GM18861 (cell line): ENCODE measurements at regions not wholly inside any gene's neighbourhood (a gene's known extent, or its start where the extent isn't known, plus 50 kb on each side); places are given as distances from the start of the nearest gene placed in this dataset.

Experiments used
- ATAC-seq: cut with Tn5 transposase; IDR thresholded peaks from one replicate; pipeline ENCODE4 v1.9.1; 2021; ENCODE audit not compliant: unreplicated experiment

DNA sequence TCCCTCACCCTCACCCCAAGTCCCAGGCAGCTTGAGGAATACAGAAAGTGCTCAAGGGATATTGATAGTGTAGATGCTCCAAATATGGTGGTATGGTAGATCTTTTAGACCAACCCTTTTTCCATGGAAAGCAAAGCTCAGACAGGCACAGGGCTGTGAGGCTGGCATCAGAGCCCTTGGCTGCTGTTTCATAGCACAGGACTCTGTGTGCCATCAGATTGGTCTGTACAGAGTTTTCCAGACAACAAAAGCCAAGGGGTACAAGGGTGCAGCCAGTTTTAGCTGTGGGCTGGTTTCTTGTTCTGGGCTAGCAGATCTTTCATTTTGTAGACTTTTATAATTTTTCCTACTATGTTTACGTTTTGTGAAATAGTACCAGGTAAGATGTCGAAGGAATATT is 296.9 kb upstream of the TNP1 start:
- no peak for ATAC-seq

DNA sequence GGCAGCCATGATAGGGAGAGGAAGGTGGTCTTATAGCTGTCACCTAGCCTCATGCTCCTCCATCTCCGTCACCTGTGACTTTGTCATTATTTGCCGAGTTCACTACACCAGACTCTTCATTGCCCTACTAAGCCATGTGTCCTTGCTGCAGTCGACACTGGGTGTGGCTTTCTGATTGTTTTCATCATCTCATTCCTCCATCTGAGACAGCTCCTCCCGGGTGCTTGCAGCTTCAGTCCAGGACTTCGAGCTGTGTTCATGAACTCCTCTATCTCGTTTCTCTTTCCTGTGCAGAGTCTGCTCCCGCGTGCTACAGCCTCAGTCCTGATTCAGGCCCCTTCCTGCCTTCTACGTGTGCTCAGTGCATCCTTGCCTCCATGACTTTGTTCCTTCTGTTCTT is 295.1 kb upstream of the TNP1 start:
- ATAC-seq: no peak

DNA sequence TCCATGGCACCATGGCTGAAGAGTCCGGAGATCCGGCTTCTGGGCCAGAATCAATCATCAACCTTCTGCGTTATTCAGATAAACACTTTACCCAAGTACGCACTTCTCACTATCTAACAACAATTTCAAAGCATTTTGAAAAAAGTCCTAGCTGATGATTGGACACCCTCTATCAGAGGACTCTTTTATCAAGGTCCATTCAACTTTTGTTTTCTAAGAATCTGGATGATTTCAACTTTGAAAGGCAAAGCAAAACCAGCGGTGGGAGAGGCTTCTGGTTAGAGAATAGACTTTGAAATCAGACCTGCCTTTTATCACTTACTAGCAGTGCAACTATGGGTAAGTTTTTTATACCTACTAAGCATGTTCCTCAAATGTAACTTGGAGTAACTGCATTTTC is 293.6 kb upstream of the TNP1 start:
- no peak for ATAC-seq

DNA sequence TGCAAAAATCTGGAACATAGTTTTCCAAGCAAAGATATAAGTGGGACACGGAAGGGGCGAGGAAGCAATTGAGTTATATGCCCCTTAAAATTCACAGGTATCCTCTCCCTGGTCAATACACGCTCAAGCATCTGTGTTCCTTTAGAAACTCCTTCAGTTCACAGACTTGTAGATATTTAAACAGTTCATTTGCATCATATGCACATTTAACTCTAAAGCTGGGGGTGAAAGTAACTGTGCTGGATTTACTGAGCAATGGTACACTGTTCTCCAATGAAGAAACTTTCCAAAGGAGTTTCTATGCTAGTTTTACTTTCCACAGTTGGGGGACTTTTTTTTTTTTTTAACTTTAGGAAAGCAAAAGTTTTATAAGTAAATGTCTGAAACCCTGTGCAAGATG is 293.0 kb upstream of the TNP1 start:
- ATAC-seq: no peak

DNA sequence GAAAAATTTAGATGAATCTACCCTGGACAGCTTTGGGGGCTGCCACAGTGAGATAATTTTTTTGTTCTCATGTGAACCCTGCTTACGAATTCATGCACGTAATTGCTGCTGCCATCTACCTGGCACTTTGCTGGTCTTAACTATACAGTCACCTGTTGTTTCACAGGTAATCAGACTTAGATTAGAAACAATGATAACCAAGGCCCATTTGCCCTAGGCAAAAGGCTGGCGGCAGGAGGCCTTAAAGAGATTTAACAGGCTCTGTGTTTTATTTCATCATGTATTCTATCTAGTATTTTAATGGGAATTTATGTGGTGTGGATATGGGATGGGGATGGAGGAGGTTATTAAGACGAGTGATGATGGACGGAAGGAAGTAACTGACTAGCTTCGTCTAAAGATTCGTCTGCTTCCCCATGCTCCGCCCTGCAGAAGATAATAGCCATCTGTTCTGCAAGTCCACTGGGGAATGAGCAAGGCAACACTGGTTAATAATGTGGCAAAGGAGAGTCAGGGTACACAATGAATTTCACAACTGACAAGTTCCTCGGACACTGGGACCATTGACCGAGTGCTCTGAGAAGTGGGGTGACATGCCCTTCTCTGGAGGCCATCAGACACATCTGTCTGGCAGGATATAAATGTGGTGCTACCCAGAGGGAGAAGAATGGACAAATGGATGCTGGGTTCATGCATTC is 291.8 kb upstream of the TNP1 start:
- no peak for ATAC-seq

DNA sequence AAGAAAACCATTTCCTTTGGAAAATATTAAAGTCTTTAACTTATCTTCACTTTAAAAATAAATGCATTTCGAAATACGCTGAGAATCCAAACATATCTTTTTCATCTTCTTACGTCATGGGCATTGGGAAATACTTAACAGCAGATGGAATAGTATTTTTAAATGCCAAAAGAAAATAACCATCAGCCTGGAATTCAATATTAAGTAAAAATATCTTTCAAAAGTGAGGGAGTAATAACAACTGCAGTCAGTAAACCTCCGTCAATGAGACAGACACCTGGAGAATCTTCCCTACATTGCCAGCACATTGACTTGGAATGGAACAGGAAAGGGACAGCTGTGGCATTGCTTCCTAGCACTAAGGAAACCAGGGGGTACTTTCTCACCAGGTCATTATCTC is 290.4 kb upstream of the TNP1 start:
- no peak for ATAC-seq

DNA sequence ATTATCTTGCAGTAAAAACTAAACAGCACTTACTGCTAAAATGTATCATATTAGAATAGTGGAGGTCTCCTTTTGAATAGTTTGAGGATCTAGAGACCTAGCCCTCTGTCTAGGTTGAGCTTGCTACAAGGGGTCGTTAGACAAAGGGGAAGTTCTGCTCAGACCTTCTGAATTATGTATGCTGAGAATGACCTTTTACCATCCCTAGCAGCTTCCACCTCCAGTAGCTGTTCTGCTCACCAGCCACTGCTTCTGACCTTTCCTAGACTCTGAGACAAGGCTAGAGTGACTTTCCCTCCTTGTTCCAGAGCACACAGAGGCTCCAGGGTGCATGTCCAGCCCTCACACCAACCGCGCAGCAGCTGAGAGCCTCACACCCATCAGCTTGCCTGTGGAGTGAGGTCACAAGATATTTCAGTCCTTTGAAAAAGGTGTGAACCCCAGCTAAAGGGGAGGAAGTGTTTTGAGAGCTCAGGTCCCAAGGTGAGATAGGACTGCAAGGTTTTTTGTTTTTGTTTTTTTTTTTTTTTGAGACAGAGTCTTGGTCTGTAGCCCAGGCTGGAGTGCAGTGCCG is 289.3 kb upstream of the TNP1 start:
- no peak for ATAC-seq

DNA sequence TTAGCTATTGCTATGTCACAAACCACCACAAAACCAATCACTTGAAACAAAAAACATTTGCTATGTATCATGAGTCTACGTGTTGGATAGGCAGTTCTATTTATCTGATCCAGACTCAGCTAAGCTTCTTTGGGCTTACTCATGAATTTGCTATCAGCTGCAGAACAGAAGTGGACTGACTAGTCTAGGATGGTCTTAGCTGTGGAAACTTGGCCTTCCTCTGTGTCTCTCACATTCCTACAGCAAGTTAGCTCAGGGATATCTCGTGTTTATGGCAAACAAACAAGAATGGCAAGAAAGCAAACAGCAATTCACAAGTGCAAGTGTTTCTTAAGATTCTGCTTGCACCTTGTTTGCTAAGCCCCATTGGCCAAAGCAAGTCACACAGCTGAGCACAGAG is 288.0 kb upstream of the TNP1 start:
- ATAC-seq: no peak

DNA sequence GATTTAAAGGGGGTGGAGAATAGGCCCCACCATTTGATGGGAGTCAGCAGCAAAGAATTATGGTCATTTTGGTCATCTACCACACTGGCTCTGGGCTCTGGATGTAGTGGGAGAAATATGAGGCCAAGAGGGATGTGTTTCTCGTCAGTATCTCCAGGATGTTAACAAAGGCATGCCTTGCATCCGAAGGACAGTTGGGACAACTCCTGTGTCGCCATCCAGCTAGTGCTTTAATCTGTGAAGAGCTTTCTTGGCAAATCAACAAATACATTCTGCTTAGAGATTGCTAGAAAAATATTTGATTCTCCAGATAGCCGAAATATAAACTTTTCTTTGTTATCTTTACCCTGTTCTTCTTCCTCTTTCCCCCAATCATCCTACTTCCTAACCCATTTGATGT is 287.1 kb upstream of the TNP1 start:
- no peak for ATAC-seq

DNA sequence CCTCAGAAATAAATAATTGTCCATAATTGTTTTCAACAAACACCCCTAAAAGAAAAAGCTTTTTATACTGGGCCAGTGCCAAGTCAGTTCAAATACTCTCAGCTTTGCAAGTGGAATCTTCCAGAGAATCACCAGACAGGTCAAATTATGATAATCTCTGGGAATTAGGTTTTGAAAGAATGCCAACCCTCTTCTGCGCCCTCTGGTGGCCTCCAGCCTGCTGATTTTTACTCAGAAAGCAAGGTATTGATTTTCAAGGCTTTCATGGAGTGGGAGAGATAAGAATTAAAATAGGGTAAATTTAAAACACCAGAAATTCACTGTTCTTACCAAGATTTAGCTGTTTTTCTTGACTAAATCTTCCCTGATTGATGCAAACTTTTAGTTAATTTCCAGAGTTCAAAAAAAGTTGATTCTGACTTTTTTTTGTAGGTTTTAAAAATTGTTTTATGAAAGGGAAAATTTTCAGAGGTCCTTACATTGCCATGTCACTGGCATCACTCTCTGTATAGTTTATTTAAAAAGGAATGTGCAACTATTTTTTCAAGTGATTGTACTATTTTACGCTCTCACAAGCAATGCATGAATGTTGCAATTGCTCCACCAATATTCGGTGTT is 282.9 kb upstream of the TNP1 start:
- no peak for ATAC-seq

DNA sequence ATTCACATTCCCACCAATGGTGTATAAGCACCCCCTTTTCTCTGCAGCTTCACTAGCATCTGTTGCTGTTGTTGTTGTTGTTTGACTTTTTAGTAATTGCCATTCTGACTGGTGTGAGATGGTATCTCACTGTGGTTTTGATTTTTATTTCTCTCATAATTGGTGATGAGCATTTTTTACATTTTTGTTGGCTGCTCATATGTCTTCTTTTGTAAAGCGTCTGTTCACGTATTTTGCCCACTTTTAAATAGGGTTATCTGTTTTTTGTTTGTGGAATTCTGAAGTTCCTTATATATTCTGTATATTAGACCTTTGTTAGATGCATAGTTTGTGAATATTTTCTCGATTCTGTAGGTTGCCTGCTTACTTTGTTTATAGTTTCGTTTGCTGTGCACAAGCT is 278.4 kb upstream of the TNP1 start:
- ATAC-seq: no peak

DNA sequence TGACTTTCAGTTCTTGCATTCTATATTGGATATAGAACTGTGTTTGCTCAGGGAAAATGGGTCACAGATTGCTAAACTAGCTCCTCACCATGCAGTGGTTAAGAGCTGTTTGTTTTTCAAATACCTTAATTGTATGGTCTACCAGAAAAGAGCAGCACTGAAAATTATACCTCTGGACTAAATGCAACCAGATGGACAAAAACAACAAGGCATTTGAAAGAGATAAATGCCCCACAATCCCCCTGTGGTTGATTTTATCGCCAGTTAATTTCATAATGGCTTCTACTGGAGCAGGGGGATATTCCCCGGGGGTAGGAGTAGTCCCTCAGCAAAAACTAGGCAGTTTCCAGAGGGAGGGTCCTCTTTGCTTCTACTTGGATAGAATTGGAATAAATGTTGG is 267.9 kb upstream of the TNP1 start:
- ATAC-seq: no peak

DNA sequence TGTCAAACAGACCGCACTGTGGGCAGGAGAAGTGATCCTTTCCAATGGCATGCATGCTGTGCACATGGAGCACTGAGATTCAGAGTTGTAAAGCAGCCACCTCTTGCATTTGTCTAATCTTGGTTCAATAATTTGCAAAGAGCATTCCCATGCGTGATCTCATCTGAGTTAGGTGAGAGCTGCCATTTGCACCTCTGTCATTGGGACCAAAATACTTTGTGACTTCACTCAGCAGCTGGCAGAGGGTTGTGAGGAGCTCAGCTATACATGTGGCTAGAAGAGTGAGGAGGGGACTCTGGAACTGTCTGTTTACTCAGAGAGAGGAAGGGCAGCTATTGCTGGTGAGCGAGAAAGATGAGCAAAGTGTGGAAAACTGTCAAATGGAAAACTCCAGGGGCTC is 265.1 kb upstream of the TNP1 start:
- ATAC-seq: no peak

DNA sequence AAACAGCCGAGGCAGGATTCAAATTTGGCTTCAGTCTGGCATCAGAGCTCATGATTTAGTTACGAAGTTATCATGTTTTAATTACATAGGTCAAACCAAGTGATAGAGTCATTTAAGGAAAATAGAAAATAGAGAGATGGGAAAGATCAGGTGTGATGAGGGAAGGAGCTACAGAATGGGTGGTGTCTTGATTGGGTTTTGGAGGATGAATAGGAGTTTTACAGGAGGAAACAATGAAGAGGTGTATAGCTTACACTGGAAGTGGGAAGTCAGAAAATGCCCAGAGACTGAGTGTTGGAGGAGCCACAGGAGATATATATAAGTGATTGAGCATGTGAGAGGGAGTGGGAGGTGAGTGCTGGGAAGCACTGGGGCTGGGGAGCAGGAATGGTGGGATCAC is 264.2 kb upstream of the TNP1 start:
- ATAC-seq: no peak

DNA sequence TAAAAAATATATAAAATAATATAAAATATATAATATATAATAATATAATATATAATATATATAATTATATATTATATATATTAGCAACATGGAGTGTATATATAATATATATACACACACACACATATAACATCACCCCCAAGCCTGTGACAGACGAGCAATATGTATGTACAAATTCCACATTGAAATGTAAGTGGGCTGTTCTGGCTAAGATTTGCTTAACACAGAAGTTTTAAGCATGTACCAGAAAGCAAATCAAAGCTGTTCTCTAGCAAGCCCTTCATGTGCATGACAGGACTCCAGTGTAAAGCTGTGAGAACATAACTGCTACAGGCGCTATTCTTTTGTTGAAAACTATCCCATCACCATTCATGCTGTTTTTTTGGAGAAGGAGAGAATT is 261.7 kb upstream of the TNP1 start:
- ATAC-seq: no peak

DNA sequence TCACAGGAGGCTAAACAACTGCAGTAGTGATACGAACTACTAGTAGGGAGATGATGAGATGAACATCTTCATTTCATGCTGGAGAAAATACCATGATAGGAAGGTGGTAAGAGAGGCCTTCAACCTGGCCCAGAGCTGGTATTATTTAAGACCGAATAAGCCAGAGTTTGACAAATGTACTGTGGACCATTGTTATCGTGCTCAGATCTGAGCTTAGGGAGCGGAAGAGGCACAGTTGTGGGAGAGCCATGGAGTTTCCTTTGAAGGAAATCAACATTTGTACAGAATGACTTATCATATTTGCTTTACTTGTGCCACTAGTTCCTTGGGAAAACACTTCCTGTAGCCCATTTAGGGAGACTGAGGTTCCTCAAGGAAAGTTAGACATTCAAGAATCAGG is 260.6 kb upstream of the TNP1 start:
- no peak for ATAC-seq

DNA sequence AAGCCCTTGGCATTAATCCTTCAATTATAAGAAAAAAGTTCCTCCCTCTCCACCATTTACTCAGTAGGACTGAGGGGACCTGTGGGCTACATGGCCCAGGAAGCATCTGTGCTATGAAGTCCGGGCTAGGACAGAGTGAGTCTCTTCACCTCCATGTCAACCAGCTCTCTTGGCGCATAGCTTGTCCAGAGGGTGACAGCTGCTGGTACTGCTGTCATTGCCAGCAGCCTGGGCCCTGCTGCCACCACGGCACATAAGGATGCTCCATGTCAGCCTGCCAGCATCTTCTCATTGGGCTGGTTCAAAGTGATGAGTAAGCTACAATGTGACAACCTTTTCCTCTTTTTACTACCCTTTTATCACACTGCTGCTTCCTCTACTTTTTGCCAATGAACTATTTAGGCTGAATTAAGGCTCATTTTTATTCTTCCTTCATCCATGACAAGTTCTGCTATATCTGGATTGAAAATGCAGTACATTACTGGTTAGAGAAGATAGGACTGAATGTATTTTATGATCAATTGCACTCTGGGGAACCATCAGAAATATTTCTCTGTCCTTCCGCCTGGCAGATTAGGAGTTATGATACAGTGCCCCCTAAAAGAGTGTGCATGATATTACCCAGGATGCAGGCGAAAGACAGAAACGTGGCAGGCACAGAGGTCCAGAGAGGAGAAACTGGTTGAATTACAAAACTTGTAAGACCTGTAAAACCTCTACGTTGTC is 258.9 kb upstream of the TNP1 start:
- ATAC-seq: no peak

DNA sequence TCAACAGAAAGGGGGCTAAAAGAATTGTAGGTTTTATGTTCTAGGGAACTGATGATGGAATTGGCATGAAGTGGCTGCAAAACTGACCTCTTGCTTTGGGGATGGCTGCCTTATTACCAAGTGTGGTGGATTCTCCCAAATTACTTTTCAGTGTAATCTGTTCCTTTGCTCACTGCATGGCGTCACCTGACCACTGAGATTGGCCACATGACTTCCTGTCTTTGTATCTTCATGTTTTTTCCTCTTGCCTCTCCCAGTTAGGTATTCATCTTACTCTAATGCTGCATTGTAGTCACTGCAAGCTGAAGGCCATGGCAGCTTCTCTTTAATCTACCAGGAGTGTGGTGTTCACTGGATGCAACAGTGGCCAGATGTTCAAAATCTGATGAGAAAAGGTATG is 257.7 kb upstream of the TNP1 start:
- no peak for ATAC-seq

DNA sequence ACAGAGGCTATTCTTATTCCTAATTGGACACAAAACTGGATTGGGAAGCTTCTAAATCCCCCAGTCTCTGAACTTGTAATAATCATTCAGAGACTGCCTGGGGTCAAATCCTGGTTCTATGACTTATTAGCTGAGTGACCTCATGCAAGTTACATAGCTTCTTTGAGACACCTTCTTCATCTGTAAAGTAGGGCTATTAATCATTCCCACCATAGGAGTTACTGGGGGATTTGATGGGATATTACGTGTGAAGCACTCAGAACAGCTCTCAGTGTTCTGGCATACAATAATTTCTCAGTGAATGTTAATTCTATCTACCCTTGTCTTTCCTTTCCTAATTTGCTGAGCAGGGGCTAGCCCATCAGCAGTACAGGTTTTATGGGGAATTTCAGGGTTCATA is 256.7 kb upstream of the TNP1 start:
- ATAC-seq: no peak

DNA sequence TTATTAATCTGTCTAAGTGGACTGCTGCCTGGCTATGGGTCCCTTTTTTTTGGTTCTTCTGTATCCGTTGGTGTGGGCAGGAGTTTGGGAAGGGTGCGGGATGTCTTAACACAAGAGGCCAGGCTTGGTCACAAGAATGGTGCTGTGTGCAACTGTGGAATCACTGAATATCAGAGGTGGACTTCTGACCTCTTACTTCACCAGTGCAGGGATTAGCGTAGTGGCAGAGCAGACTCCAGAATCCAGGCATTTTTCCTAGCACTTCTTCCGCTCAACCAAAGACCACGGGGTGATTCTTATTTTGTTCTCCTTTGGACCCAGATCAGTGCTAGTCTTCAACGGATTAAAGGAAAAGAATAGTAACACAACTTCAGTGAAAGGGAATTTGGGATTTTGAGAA is 254.3 kb upstream of the TNP1 start:
- no peak for ATAC-seq

DNA sequence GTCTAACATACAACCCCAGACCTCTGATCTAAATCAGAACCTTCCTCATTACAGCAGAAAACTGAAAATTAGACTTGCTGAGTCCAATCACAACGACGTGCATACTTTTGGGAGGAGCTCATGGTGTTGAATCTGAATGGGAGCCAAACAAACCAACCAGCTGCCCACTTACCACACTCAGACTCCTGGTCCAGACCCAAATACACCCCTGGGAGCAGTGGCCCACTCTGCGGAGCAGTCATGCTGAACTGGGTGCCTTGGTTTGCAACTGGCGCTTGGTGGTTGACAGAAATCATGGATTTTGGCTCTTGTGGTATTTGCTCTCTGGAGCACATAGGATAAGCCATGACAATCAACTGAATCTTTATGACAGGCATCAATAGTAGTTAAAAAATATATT is 253.6 kb upstream of the TNP1 start:
- ATAC-seq: no peak

DNA sequence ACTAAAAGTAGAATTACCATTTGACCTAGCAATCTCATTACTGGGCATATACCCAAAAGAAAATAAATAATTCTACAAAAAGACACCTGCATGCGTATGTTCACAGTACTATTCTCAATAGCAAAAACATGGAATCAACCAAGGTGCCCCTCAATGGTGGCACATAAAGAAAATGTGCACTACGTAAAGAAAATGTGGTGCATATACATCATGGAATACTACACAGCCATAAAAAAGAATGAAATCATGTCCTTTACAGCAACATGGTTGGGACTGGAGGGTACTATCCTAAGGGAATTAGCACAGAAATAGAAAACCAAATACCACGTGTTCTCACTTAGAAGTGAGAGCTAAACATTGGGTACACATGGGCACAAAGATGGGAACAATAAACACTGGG is 250.7 kb upstream of the TNP1 start:
- ATAC-seq: no peak
